Astrocyte (in vitro differentiated cells and primary cell): ENCODE measurements at regions not wholly inside any gene's neighbourhood (a gene's known extent, or its start where the extent isn't known, plus 50 kb on each side); places are given as distances from the start of the nearest gene placed in this dataset.
A peak's percentile ranks its signal among the peaks of the same experiment; 100 is the strongest.

Source experiments
- DNase-seq: peaks from one replicate; pipeline ENCODE4 v3.0.0-alpha.2; 2010; ENCODE audit warnings: low read depth
- FAIRE-seq: peaks from 2 replicates; lab custom pipeline; 2011; peaks lifted over from hg19 to GRCh38; lab: Jason Lieb, UNC
- H2AFZ ChIP-seq: 2 replicates; pipeline ENCODE4 v1.6.0; 2012; ENCODE audit warnings: low read depth, low read length, inconsistent platforms
- H3K27ac ChIP-seq: 2 replicates; pipeline ENCODE4 v1.5.1; 2011; ENCODE audit warnings: low read depth, low read length, inconsistent platforms
- H3K27me3 ChIP-seq: 2 replicates; pipeline ENCODE4 v1.6.0; 2011; ENCODE audit warnings: low read length, inconsistent platforms; ENCODE audit not compliant: insufficient read depth
- H3K36me3 ChIP-seq: 2 replicates; pipeline ENCODE4 v1.5.1; 2011; ENCODE audit warnings: low read length, inconsistent platforms; ENCODE audit not compliant: insufficient read depth
- H3K4me1 ChIP-seq: 2 replicates; pipeline ENCODE4 v1.5.1; 2011; ENCODE audit warnings: low read length, inconsistent platforms; ENCODE audit not compliant: insufficient read depth
- H3K4me2 ChIP-seq: 2 replicates; pipeline ENCODE4 v1.6.0; 2012; ENCODE audit warnings: low read length, inconsistent platforms
- H3K4me3 ChIP-seq: 2 replicates; pipeline ENCODE4 v1.5.1; 2011; ENCODE audit warnings: low read depth, mild to moderate bottlenecking, low read length, inconsistent platforms; ENCODE audit not compliant: insufficient read depth
- H3K79me2 ChIP-seq: 2 replicates; pipeline ENCODE4 v1.6.0; 2012; ENCODE audit warnings: mild to moderate bottlenecking, low read length, inconsistent platforms; ENCODE audit not compliant: insufficient read depth
- H3K9ac ChIP-seq: 2 replicates; pipeline ENCODE4 v1.6.0; 2012; ENCODE audit warnings: mild to moderate bottlenecking, low read length, inconsistent platforms
- H3K9me3 ChIP-seq: 2 replicates; pipeline ENCODE4 v1.5.1; 2012; ENCODE audit warnings: low read depth, mild to moderate bottlenecking, low read length, inconsistent platforms; ENCODE audit not compliant: insufficient read depth
- H4K20me1 ChIP-seq: 2 replicates; pipeline ENCODE4 v1.6.0; 2012; ENCODE audit warnings: low read length, inconsistent platforms; ENCODE audit not compliant: insufficient read depth
- H3K27ac Mint-ChIP-seq: one replicate; pipeline ENCODE4 v1.8.0; 2021; ENCODE audit warnings: mild to moderate bottlenecking, mixed read lengths; ENCODE audit not compliant: unreplicated experiment
- H3K27me3 Mint-ChIP-seq: one replicate; pipeline ENCODE4 v1.8.0; 2021; ENCODE audit warnings: low read depth, mixed read lengths; ENCODE audit not compliant: unreplicated experiment
- H3K36me3 Mint-ChIP-seq: one replicate; pipeline ENCODE4 v1.8.0; 2021; ENCODE audit warnings: low read depth, mixed read lengths; ENCODE audit not compliant: unreplicated experiment
- H3K4me1 Mint-ChIP-seq: one replicate; pipeline ENCODE4 v1.8.0; 2021; ENCODE audit warnings: low read depth, mixed read lengths; ENCODE audit not compliant: unreplicated experiment
- H3K4me3 Mint-ChIP-seq: one replicate; pipeline ENCODE4 v1.8.0; 2021; ENCODE audit warnings: mild to moderate bottlenecking, moderate library complexity, mixed read lengths; ENCODE audit not compliant: unreplicated experiment
- H3K9me3 Mint-ChIP-seq: one replicate; pipeline ENCODE4 v1.8.0; 2021; ENCODE audit warnings: mild to moderate bottlenecking, mixed read lengths; ENCODE audit not compliant: unreplicated experiment
- EZH2 ChIP-seq: IDR thresholded peaks from 2 replicates; pipeline ENCODE4 v1.6.1; 2012; ENCODE audit warnings: mild to moderate bottlenecking, low read length, inconsistent platforms; ENCODE audit not compliant: insufficient read depth
- TF ChIP-seq, protein P1 (sequence below): IDR thresholded peaks from 2 replicates; pipeline ENCODE4 v1.5.1; 2011; ENCODE audit warnings: low read depth, mild to moderate bottlenecking, inconsistent platforms, low read length, moderate library complexity; ENCODE audit not compliant: insufficient read depth

DNA sequence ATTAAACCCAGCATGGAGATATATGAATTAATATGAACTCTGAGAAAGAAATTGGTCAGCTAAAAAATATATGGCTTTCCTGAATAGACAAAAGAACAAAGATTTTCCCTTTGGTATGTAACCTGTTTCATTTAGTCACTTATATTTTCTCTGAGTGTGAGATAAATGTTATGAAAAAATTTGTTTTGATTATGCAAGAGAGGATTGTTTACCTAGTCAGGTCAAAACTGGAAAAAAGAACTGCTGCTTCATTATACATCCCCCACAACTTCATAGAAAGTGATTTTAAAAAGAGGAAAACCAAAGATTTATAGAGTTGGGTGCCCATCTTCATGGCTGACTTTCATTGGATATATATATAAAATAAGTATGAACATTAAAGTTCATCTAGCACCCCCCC lies 242.2 kb upstream of the FN1 start:
- Histone ChIP-seq H3K27me3 (no peaks in the 10 kb centered on the region), H3K4me2 (no peak overlapping the region), H2AFZ (no peak overlapping the region), H3K4me3 (no peak overlapping the region), H3K27ac (no peak overlapping the region), H3K9me3 (no peaks in the 10 kb centered on the region), H3K79me2 (no peaks in the 10 kb centered on the region), H3K36me3 (no peaks in the 10 kb centered on the region), H3K4me1 (peaks cover 14% of the 10 kb centered on the region), H3K9ac (no peak overlapping the region), H4K20me1 (no peaks in the 10 kb centered on the region)
- H3K27me3 Mint-ChIP-seq = no peaks in the 10 kb centered on the region
- H3K27ac Mint-ChIP-seq = no peak overlapping the region
- no peak overlapping the region for H3K4me3 Mint-ChIP-seq
- FAIRE-seq (no peak), DNase-seq (no peak)
- H3K36me3 Mint-ChIP-seq = peaks cover 3% of the 10 kb centered on the region
- TF ChIP-seq, protein P1, sequence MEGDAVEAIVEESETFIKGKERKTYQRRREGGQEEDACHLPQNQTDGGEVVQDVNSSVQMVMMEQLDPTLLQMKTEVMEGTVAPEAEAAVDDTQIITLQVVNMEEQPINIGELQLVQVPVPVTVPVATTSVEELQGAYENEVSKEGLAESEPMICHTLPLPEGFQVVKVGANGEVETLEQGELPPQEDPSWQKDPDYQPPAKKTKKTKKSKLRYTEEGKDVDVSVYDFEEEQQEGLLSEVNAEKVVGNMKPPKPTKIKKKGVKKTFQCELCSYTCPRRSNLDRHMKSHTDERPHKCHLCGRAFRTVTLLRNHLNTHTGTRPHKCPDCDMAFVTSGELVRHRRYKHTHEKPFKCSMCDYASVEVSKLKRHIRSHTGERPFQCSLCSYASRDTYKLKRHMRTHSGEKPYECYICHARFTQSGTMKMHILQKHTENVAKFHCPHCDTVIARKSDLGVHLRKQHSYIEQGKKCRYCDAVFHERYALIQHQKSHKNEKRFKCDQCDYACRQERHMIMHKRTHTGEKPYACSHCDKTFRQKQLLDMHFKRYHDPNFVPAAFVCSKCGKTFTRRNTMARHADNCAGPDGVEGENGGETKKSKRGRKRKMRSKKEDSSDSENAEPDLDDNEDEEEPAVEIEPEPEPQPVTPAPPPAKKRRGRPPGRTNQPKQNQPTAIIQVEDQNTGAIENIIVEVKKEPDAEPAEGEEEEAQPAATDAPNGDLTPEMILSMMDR = no peak
- no peak for TF ChIP-seq EZH2
- peaks cover 29% of the 10 kb centered on the region for H3K4me1 Mint-ChIP-seq
- no peaks in the 10 kb centered on the region for H3K9me3 Mint-ChIP-seq

DNA sequence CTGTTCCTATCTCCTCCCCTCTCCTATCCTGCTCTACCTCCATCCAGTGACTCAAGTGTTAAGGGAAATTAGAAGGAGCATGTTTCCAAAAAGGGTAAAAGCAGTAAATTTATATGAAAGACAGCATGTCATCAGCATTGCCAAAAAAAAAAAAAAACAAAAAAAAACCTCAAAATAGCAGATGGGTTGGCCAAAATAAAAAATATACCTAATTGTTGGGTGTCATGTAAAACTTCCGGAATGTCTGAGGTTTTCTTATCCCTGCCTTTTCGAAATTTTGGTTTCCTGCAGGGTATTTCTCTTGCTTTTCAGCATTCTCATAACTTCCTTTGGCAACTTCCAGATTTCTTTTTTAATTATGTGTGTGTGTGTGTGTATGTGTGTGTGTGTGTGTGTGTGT lies 241.6 kb upstream of the FN1 start:
- Histone ChIP-seq H3K4me3 (no peak overlapping the region), H3K9me3 (no peaks in the 10 kb centered on the region), H3K9ac (no peak overlapping the region), H3K4me2 (no peak overlapping the region), H2AFZ (no peak overlapping the region), H3K36me3 (no peaks in the 10 kb centered on the region), H3K27me3 (no peaks in the 10 kb centered on the region), H3K4me1 (peaks cover 14% of the 10 kb centered on the region), H3K79me2 (no peaks in the 10 kb centered on the region), H3K27ac (no peak overlapping the region), H4K20me1 (no peaks in the 10 kb centered on the region)
- H3K9me3 Mint-ChIP-seq = no peaks in the 10 kb centered on the region
- TF ChIP-seq, protein P1 = no peak
- TF ChIP-seq EZH2 = no peak
- FAIRE-seq (no peak), DNase-seq (peak; percentile 74)
- H3K4me3 Mint-ChIP-seq = no peak overlapping the region
- H3K27me3 Mint-ChIP-seq = no peaks in the 10 kb centered on the region
- peaks cover 29% of the 10 kb centered on the region for H3K4me1 Mint-ChIP-seq
- no peaks in the 10 kb centered on the region for H3K36me3 Mint-ChIP-seq
- no peak overlapping the region for H3K27ac Mint-ChIP-seq

DNA sequence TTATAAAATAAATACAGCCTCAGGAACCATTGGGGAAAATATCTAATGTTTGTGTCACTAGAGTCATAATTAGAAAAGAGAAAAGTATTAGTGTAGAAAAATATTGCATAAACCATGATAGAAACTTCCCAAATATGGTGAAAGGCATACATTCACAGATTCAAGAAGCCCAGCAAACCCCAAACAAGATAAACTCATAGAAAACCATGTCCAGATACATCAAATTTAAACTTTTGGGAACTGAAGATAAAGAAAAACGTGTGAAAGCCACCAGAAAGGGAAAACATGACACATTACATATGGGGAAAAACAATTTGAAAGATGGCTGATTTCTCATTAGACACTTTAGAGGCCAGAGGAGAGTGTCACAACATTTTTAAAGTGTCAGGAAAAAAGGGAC lies 236.5 kb upstream of the FN1 start:
- FAIRE-seq (no peak), DNase-seq (no peak)
- Mint-ChIP-seq H3K4me1 (peaks cover 10% of the 10 kb centered on the region), H3K9me3 (peaks cover 2% of the 10 kb centered on the region), H3K27me3 (no peaks in the 10 kb centered on the region), H3K4me3 (no peak overlapping the region), H3K36me3 (no peaks in the 10 kb centered on the region), H3K27ac (no peak overlapping the region)
- Histone ChIP-seq H3K4me1 (no peaks in the 10 kb centered on the region), H3K27me3 (no peaks in the 10 kb centered on the region), H3K9ac (no peak overlapping the region), H3K9me3 (no peaks in the 10 kb centered on the region), H3K36me3 (no peaks in the 10 kb centered on the region), H3K4me2 (no peak overlapping the region), H3K79me2 (no peaks in the 10 kb centered on the region), H4K20me1 (no peaks in the 10 kb centered on the region), H2AFZ (no peak overlapping the region), H3K27ac (no peak overlapping the region), H3K4me3 (no peak overlapping the region)
- TF ChIP-seq, protein P1 = no peak
- no peak for TF ChIP-seq EZH2
